Panc1 (cell line): ENCODE measurements at regions not wholly inside any gene's neighbourhood (a gene's known extent, or its start where the extent isn't known, plus 50 kb on each side); places are given as distances from the start of the nearest gene placed in this dataset.

Experiments
- CTCF ChIP-seq: fragments of 450-650 bp; IDR thresholded peaks from 2 replicates; pipeline ENCODE4 v1.5.1; 2017; ENCODE audit warnings: mild to moderate bottlenecking
- POLR2AphosphoS5 ChIP-seq: IDR thresholded peaks from 2 replicates; pipeline ENCODE4 v1.6.1; 2012; ENCODE audit warnings: mild to moderate bottlenecking, low read depth, low read length, moderate library complexity
- REST ChIP-seq, 2 experiments: IDR thresholded peaks; 2 replicates each; pipeline ENCODE4 v1.6.1; 2011 to 2012; ENCODE audit warnings: low read depth in 2 of 2, control low read depth in 1 of 2, low read length in 1 of 2, mild to moderate bottlenecking in 1 of 2, moderate library complexity in 1 of 2; ENCODE audit not compliant: insufficient read depth in 1 of 2
- SIN3A ChIP-seq: IDR thresholded peaks from 2 replicates; pipeline ENCODE4 v1.6.1; 2012; ENCODE audit warnings: low read depth, mild to moderate bottlenecking, low read length, moderate library complexity, borderline replicate concordance; ENCODE audit not compliant: insufficient read depth
- TCF7L2 ChIP-seq: IDR thresholded peaks from 2 replicates; pipeline ENCODE4 v1.6.1; 2011; ENCODE audit warnings: mild to moderate bottlenecking, low read depth, low read length, inconsistent platforms

GRCh38 chr3:6524479-6524878 is 336.4 kb upstream of the GRM7 start:
- TF ChIP-seq CTCF = no peak
- TF ChIP-seq POLR2AphosphoS5 = no peak
- no peak for TF ChIP-seq REST (IDR thresholded peaks at IDR 0.05; ENCODE audit: insufficient read depth in 1 of 2, low read depth in 2 of 2, low read length in 1 of 2)
- TF ChIP-seq SIN3A = no peak
- TF ChIP-seq TCF7L2 = no peak
